Left lung (tissue), 4 donors: ENCODE measurements at regions not wholly inside any gene's neighbourhood (a gene's known extent, or its start where the extent isn't known, plus 50 kb on each side); places are given as distances from the start of the nearest gene placed in this dataset.

Experiments used
- ATAC-seq: fragments of 200-7000 bp; cut with Tn5 transposase; one replicate; pipeline ENCODE4 v1.9.1; 2020; ENCODE audit warnings: moderate library complexity
- DNase-seq, 4 donors: peaks; one replicate each; pipeline ENCODE4 v3.0.0-alpha.2; 2013 to 2020
- H3K27ac ChIP-seq, 2 donors: fragments of 200-600 bp; sonication (generic) in 1 of 2; one replicate each; pipeline versions ENCODE4 v1.5.0 to v1.8.0; 2020 to 2021
- H3K27me3 ChIP-seq, 2 donors: fragments of 200-600 bp; sonication (generic) in 1 of 2; one replicate each; pipeline versions ENCODE4 v1.5.0 to v1.8.0; 2020 to 2021
- H3K36me3 ChIP-seq, 2 donors: fragments of 200-600 bp; sonication (generic) in 1 of 2; one replicate each; pipeline versions ENCODE4 v1.5.0 to v1.8.0; 2020 to 2021
- H3K4me1 ChIP-seq, 2 donors: fragments of 200-600 bp; one replicate each; pipeline ENCODE4 v1.8.0; 2021
- H3K4me3 ChIP-seq, 2 donors: fragments of 200-600 bp; sonication (generic) in 1 of 2; one replicate each; pipeline versions ENCODE4 v1.5.0 to v1.8.0; 2020 to 2021; ENCODE audit warnings: mild to moderate bottlenecking in 1 of 2
- H3K9me3 ChIP-seq, 2 donors: fragments of 200-600 bp; sonication (generic) in 1 of 2; one replicate each; pipeline versions ENCODE4 v1.5.0 to v1.8.0; 2020 to 2021
- intact Hi-C, 2 donors: fragments of 100-400 bp; cut with DNase I; formaldehyde crosslinking; loops; one replicate each; pipeline versions ENCODE4 v1.11.2 to v1.14.2; 2022
- TF ChIP-seq, protein P1 (sequence below), 2 donors: fragments of 200-600 bp; sonication (generic) in 1 of 2; IDR thresholded peaks; one replicate each; pipeline versions ENCODE4 v1.5.0 to v1.8.0; 2021; ENCODE audit warnings: antibody characterized with exemption in 2 of 2
- donor health status: DM: no; HTN: yes; CAD: no.
- donor health status: DM: no; HTN: no; CAD: no.

DNA sequence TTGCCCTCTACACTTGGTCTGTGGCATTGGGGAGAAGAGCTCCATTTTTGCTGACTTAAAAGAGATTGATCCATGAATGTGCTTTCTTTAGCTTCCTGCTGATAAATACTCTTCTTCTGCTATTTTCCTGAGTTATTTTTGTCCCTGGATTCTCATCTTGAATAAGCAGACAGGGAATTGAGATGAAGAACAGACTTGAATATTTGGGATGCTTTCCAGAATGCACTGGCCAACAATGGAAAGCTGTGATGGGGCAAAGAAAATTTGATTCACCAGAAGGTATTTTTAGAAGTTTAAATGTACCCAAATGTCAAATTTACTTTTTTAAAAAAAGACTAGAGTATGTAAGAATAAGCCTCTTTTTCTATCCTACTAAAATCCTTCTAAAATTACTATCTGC, 309.9 kb upstream of the PPP1R2C start:
- no peaks in the 10 kb centered on the region for H3K27me3 ChIP-seq
- H3K36me3 ChIP-seq, result no peaks in the 10 kb centered on the region
- H3K9me3 ChIP-seq, result no peaks in the 10 kb centered on the region
- ATAC-seq (no peak), DNase-seq (no peak)
- intact Hi-C loops, result no loop called here
- H3K4me3 ChIP-seq, result no peak overlapping the region
- H3K4me1 ChIP-seq, result no peaks in the 10 kb centered on the region
- TF ChIP-seq, protein P1, sequence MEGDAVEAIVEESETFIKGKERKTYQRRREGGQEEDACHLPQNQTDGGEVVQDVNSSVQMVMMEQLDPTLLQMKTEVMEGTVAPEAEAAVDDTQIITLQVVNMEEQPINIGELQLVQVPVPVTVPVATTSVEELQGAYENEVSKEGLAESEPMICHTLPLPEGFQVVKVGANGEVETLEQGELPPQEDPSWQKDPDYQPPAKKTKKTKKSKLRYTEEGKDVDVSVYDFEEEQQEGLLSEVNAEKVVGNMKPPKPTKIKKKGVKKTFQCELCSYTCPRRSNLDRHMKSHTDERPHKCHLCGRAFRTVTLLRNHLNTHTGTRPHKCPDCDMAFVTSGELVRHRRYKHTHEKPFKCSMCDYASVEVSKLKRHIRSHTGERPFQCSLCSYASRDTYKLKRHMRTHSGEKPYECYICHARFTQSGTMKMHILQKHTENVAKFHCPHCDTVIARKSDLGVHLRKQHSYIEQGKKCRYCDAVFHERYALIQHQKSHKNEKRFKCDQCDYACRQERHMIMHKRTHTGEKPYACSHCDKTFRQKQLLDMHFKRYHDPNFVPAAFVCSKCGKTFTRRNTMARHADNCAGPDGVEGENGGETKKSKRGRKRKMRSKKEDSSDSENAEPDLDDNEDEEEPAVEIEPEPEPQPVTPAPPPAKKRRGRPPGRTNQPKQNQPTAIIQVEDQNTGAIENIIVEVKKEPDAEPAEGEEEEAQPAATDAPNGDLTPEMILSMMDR (IDR thresholded peaks at IDR 0.05), result no peak
- H3K27ac ChIP-seq, result no peak overlapping the region

DNA sequence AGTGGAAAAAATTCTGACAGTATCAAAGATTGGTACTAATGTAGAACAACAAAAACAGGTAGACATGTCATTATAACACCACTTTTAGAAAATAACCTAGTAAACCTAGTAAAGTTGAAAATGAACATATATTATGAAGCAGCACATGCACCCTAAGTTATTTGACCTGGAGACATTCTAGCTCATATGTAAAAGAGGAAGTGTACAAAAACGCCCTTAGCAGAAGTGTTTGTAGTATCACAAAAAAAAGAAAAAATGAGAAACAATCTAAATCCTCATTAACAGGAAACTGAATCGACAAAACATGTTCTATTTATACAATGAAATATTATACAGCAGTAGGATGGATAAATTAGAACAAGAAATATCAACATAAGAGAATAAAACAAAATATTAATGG, 318.9 kb upstream of the PPP1R2C start:
- H3K9me3 ChIP-seq, result no peaks in the 10 kb centered on the region
- H3K27me3 ChIP-seq, result peaks cover 0 to 10% of the 10 kb centered on the region in 2 donors
- no peak overlapping the region for H3K27ac ChIP-seq
- DNase-seq (no peak), ATAC-seq (no peak)
- intact Hi-C loops, result no loop called here
- no peaks in the 10 kb centered on the region for H3K4me1 ChIP-seq
- H3K36me3 ChIP-seq, result no peaks in the 10 kb centered on the region
- TF ChIP-seq, protein P1 (IDR thresholded peaks at IDR 0.05), result no peak
- H3K4me3 ChIP-seq, result no peak overlapping the region

DNA sequence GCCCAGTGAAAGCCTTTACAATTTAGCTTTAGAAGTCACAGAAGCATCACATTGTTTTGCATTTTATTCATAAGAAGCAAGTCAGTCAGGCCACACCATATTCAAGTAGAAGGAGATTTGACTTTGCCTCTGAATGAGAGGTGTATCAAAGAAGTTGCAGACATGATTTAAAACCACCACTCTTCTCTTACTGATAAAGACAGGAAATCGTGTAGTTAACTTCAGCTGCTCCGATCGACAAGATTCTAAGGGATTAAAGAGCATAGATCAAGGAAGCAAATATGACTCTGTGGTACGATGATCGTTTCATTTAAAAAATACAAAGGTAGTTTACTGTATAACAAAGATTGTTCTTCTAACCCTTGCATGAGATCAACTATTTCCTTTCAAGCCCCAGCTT, 328.0 kb upstream of the PPP1R2C start:
- no peak overlapping the region for H3K27ac ChIP-seq
- H3K36me3 ChIP-seq, result no peaks in the 10 kb centered on the region
- H3K27me3 ChIP-seq, result peaks cover 0 to 5% of the 10 kb centered on the region in 2 donors
- no peak overlapping the region for H3K4me3 ChIP-seq
- no peak for ATAC-seq
- TF ChIP-seq, protein P1 (IDR thresholded peaks at IDR 0.05), result no peak
- DNase-seq, result no peak
- intact Hi-C loops, result no loop called here
- H3K4me1 ChIP-seq, result no peaks in the 10 kb centered on the region
- H3K9me3 ChIP-seq, result no peaks in the 10 kb centered on the region

DNA sequence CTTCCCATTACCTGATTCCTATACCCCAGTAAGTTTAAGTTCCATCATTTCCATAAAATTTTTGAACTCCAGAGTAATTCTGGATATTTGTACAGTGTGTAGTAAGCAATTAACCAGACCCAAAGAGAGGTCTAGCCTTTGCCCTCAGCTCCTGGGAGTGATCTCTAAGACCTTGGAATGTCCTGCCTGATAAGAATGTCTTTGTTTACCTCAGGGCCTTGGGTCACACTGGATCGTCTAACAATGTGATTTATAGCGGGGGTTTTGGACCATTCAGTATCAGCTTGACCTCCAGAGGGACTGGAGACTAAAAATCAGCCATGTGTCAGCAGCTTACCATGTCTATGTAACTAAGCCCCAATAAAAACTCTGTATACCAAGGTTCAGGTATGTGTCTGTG, 330.9 kb upstream of the PPP1R2C start:
- DNase-seq, result no peak
- TF ChIP-seq, protein P1 (IDR thresholded peaks at IDR 0.05), result no peak
- intact Hi-C loops, result no loop called here
- H3K27ac ChIP-seq, result no peak overlapping the region
- no peaks in the 10 kb centered on the region for H3K36me3 ChIP-seq
- no peaks in the 10 kb centered on the region for H3K9me3 ChIP-seq
- no peaks in the 10 kb centered on the region for H3K4me1 ChIP-seq
- H3K27me3 ChIP-seq, result peaks cover 0 to under 1% of the 10 kb centered on the region in 2 donors
- no peak overlapping the region for H3K4me3 ChIP-seq
- ATAC-seq, result no peak

GRCh38 chrX:43121637-43122036, 343.7 kb upstream of the PPP1R2C start:
- H3K36me3 ChIP-seq, result no peaks in the 10 kb centered on the region
- H3K9me3 ChIP-seq, result no peaks in the 10 kb centered on the region
- H3K27ac ChIP-seq, result no peak overlapping the region
- intact Hi-C loops, result no loop called here
- H3K27me3 ChIP-seq, result peaks cover 0 to 5% of the 10 kb centered on the region in 2 donors
- ATAC-seq (no peak), DNase-seq (no peak)
- TF ChIP-seq, protein P1 (IDR thresholded peaks at IDR 0.05), result no peak
- H3K4me3 ChIP-seq, result no peak overlapping the region
- no peaks in the 10 kb centered on the region for H3K4me1 ChIP-seq
